GM19467 (cell line): ENCODE measurements at regions not wholly inside any gene's neighbourhood (a gene's known extent, or its start where the extent isn't known, plus 50 kb on each side); places are given as distances from the start of the nearest gene placed in this dataset.

ENCODE experiments used
- ATAC-seq: cut with Tn5 transposase; IDR thresholded peaks from one replicate; pipeline ENCODE4 v1.9.1; 2021; ENCODE audit warnings: mild to moderate bottlenecking, moderate library complexity; ENCODE audit not compliant: unreplicated experiment

- ATAC-seq: no peak
These were observed 1589.3 kb downstream of the BRINP3 start for GRCh38 chr1:188888386-188888785.

DNA sequence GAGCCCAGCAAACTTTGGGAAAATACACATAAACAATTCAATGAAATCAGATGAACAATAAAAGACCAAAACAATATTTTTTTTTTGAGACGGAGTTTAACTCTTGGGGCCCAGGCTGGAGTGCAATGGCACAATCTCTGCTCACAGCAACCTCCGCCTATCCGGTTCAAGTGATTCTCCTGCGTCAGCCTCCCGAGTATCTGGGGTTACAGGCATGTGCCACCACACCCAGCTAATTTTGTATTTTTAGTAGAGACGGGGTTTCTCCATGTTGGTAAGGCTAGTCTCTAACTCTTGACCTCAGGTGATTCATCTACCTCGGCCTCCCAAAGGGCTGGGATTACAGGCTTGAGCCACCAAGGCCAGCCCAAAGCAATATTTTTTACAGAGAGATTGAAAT is 1588.5 kb downstream of the BRINP3 start:
- no peak for ATAC-seq

DNA sequence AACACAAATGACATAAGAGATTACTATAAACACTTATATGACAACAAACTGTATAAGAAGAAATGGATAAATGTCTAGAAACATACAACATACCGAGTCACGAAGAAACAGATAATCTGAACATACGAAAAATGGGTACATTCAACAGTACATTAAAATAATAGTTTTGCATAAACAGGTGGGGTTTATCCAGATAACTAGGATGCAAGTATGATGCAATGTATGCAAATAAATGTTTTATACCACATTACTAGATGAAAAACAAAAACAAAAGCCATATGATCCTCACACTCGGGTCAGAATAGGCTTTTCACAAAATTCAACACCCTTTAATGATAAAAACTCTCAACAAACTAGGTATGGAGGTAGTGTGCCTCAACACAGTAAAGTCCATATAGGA is 1585.7 kb downstream of the BRINP3 start:
- ATAC-seq: no peak

GRCh38 chr1:188895611-188896010 is 1582.1 kb downstream of the BRINP3 start:
- ATAC-seq: no peak

- ATAC-seq: no peak
These were observed 1574.4 kb downstream of the BRINP3 start for GRCh38 chr1:188903241-188903640.

DNA sequence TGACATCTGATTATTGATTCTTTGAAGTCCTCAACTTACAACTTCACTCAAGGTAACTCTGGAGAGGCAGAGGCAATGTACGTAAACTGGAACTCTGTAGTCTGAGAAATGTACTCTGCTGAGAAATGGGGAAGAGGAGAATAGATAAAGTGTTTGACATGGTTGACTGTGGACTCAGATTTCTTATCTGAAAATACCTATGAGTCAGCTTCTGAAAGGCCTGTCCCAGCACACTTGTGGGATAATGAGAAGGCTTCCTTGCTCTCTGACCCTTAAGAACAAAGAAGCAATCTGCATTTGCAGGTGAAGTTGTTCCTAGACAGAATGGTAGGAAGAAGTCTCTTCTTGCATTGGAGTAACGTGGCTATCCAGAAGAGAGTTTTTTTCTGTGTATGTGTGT is 1573.5 kb downstream of the BRINP3 start:
- ATAC-seq: no peak

DNA sequence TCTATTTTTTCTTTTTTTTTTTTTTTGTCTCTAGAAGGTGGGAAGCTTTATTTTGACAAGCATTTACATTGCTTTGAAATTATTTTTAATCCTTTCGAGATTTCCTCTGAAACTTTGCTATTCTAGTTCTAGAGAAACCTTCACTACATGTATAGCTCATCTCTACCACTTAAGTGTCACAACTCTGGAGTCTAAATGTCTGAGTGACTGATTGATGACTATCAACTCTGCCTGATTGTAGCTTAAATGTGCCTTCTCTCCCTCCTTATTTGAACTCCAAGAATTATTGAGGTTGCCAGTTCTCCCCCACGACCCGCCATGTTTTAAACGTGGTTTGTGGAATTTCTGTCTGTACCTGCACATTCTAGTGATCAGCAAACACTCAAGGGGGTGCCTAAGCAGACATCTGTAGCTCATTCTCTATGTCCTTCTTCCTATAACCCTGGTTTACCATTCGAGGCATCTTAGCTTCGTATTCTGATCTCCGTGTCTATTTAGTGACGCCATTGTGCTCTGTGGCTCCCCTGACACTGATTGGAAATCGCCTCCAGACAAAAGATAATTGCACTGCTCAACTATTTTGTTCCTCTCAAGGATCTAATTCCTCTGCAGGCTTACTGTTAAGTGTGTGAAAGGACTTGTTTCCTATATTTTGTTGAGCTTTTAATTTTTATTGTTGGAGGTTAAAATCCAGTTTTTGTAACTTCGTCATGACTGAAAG is 1570.6 kb downstream of the BRINP3 start:
- no peak for ATAC-seq

DNA sequence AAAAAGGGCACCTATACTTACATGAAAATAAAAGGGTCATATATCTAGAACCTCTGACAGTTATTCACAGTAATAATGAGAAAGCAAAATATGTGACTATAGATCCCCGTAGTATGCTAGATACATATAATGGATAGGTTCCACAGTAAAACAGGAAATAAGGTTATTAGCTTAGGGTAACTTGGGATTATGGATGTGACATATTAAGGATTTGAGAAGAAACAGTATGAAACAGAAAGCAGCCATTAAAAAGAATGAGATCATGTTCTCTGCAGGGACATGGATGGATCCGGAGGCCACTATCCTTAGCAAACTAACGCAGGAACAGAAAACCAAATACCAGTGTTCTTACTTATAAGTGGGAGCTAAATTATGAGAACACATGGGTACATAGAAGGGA is 1547.3 kb downstream of the BRINP3 start:
- ATAC-seq: no peak

DNA sequence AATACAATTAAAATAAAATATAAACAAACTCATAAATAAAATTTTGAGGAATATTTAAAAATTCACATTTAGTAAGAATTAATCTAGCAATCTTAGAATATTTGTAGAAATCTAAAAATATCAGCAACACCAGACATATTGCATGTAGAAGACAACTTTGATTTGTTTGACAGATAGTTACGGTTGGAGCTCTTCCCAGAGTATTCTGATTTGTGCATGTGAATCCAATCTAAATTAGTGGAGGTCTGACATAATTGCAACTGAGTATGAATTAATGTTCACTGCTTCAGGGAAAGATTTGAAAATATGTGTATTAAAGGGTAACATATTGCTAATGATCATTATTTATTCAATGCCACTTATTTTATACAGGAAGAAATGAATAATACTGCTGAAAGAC is 1546.2 kb downstream of the BRINP3 start:
- ATAC-seq: no peak

- no peak for ATAC-seq
These were observed 1539.6 kb downstream of the BRINP3 start for GRCh38 chr1:188937965-188938551.

DNA sequence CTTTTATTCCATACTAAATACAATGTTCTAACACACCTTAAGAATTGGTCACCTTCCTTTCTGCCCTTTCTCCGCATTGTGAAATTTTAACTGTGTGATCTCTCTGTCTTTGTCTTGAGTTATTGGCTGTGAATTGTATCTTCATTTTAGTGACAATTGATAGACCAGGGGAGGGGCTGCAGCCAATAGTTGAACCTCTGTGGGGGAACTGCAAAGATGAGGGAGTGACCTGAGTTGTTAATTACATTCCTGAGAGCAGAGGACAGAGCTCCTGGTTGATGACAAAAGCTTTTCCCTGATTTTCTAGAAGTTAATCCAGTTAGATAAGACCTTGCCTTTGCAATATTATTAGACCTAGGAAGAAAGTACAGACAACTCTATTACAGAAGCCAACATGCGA is 1535.7 kb downstream of the BRINP3 start:
- ATAC-seq: no peak

- ATAC-seq: no peak
These were observed 1528.0 kb downstream of the BRINP3 start for GRCh38 chr1:188949701-188950100.

DNA sequence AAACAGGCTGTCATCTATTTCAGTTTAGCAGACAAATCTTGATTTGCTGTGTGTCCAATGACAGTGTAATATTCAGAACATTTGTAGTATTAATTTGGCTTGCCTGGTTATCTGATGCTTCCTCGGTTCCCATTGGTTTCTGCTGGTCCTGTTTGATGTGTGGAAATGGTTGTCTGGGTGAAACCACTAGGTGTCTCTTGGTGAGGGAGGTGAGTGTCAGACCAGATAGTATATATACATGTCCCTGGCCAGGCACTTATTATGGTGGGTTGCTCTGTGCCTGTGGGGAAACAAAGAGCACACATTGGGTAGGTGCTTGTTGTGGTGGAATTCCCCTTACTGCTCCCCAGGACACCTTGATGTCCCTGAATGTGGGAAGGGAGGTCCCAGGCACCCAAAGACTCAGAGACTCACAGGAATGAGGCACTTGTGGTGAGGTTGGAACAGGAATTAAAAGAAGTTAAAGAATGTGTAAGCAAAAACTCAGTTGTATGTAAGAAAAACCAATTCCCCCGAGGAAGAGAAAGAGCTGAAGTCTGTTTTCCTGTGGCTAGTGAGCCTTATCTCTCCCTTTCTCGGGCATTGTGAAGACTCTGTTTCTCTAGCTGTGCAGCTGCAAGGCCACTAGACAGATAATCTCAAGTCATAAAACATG is 1519.1 kb downstream of the BRINP3 start:
- ATAC-seq: no peak

GRCh38 chr1:188986745-188987417 is 1490.8 kb downstream of the BRINP3 start:
- no peak for ATAC-seq

DNA sequence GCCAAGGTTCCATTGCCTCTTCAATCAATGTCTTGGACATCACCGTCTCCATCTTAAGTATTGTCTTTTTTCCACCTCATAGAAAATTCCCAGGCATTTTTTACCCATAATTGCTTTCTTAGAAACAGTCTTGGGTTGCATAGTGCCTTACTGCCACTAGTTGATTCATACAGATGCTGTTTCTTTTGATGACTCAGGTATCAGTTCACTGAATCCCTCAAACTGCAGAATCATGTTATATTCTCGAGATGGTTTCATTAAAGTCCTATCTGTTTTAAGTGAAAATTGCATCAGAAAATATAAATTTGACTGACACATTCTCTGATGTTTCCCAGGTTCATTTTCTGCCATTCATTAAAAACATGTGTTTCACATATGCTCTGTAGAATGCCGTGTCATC is 1489.1 kb downstream of the BRINP3 start:
- no peak for ATAC-seq

GRCh38 chr1:188991221-188991930 is 1486.3 kb downstream of the BRINP3 start:
- ATAC-seq: no peak

DNA sequence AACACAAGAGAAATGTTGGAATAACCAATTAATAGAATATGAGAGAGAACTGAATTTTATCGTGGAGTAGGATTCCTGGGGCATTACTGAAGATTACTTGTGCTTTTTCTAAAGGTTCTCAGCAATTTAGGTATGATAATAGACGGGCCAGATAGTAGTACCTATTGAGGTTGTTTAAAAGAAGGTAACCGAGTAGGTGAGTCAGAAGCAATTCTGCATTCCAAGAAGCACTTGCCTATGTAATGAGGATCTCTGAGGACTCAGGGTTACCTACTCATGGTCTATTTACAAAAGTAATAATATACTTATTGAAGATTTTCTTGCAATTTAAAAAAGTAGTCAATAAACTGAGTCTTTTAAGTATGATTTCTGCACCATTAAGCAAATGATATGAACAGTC is 1469.8 kb downstream of the BRINP3 start:
- no peak for ATAC-seq

DNA sequence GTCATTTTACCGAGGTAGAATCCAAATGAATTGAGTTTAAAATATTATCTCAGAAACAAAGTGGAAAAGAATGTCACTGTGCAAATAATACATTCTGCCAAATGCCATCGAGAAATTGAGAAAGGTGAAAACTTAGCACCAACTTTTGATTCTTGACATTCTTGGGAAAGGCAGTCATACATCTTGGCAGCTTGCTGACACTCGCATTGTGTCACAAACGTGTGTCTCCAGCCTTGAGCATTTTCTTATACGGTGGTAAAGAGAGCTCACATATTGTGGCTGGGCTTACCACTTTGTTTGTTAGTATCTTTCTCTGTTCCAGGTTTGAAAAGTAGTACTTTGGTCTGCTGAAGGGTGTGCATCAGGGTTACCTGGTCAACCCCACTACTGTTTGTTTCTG is 1456.1 kb downstream of the BRINP3 start:
- no peak for ATAC-seq

DNA sequence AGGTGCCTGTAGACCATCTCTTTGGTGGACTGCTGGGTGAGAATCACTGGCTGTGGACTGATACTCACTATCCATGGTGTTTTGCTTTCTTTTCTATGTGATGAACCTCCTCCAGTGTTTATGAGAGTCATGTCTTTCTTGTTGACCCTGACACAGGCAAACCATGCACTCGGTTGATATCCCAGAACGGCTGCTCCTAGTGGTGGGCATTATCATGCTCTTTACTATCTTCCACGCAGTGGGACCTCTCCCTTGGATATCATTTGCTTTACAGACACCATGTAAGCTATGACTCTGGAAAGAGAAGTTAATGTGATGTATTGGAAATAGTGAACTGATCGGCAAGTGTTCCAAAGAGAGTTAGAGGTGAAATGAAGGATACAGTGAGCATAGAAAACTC is 1455.6 kb downstream of the BRINP3 start:
- ATAC-seq: no peak

- no peak for ATAC-seq
These were observed 1450.2 kb downstream of the BRINP3 start for GRCh38 chr1:189027512-189027911.

- no peak for ATAC-seq
These were observed 1444.5 kb downstream of the BRINP3 start for GRCh38 chr1:189033169-189033568.
